Cardiac muscle cell (in vitro differentiated cells and primary cell): ENCODE measurements at regions not wholly inside any gene's neighbourhood (a gene's known extent, or its start where the extent isn't known, plus 50 kb on each side); places are given as distances from the start of the nearest gene placed in this dataset.
"Not testable (repeated sequence)": the region's sequence is repeated elsewhere in the genome, so short reads cannot be mapped to it uniquely, and the experiment has no call there.

Source experiments
- DNase-seq, 2 donors: peaks; one replicate each; pipeline versions ENCODE4 v3.0.0 to v3.0.0-alpha.2; 2010 to 2017; ENCODE audit warnings: low read depth in 1 of 2, low spot score in 1 of 2
- H3K27ac ChIP-seq: fragments of 200-600 bp; sonication (generic); 2 replicates; pipeline ENCODE4 v1.5.1; 2016
- H3K27me3 ChIP-seq: fragments of 200-600 bp; sonication (generic); 2 replicates; pipeline ENCODE4 v1.6.0; 2016; ENCODE audit warnings: control low read depth
- H3K36me3 ChIP-seq: fragments of 200-600 bp; sonication (generic); 2 replicates; pipeline ENCODE4 v1.5.1; 2016; ENCODE audit warnings: control low read depth
- H3K4me1 ChIP-seq: fragments of 200-600 bp; sonication (generic); 2 replicates; pipeline ENCODE4 v1.8.1; 2017; ENCODE audit warnings: low read depth, mild to moderate bottlenecking, mixed run types
- H3K4me3 ChIP-seq: fragments of 200-600 bp; sonication (generic); 2 replicates; pipeline ENCODE4 v1.5.1; 2016; ENCODE audit warnings: mild to moderate bottlenecking
- H3K9me3 ChIP-seq: fragments of 200-600 bp; sonication (generic); 2 replicates; pipeline ENCODE4 v1.5.1; 2017; ENCODE audit warnings: low read depth, mild to moderate bottlenecking, control low read depth
- CTCF ChIP-seq: IDR thresholded peaks from 2 replicates; pipeline ENCODE4 v1.5.1; 2012; ENCODE audit warnings: low read depth, mild to moderate bottlenecking, low read length

GRCh38 chrY:3037471-3037870 lies 102.3 kb downstream of the ZFY start:
- H3K27me3 ChIP-seq: no peaks in the 10 kb centered on the region
- H3K4me3 ChIP-seq: no peak overlapping the region
- H3K27ac ChIP-seq: no peak overlapping the region
- H3K4me1 ChIP-seq: no peaks in the 10 kb centered on the region
- H3K9me3 ChIP-seq: no peaks in the 10 kb centered on the region
- no peak for DNase-seq
- H3K36me3 ChIP-seq: no peaks in the 10 kb centered on the region
- TF ChIP-seq CTCF: no peak

- TF ChIP-seq CTCF: no peak
- H3K4me1 ChIP-seq: no peaks in the 10 kb centered on the region
- no peaks in the 10 kb centered on the region for H3K36me3 ChIP-seq
- no peak overlapping the region for H3K4me3 ChIP-seq
- H3K27ac ChIP-seq: no peak overlapping the region
- no peak for DNase-seq
- H3K27me3 ChIP-seq: no peaks in the 10 kb centered on the region
- no peaks in the 10 kb centered on the region for H3K9me3 ChIP-seq
These were observed 105.2 kb downstream of the ZFY start for GRCh38 chrY:3040415-3040814.

- H3K4me1 ChIP-seq: no peaks in the 10 kb centered on the region
- no peaks in the 10 kb centered on the region for H3K27me3 ChIP-seq
- DNase-seq: no peak
- no peak overlapping the region for H3K4me3 ChIP-seq
- no peaks in the 10 kb centered on the region for H3K9me3 ChIP-seq
- no peak for TF ChIP-seq CTCF
- H3K27ac ChIP-seq: no peak overlapping the region
- no peaks in the 10 kb centered on the region for H3K36me3 ChIP-seq
These were observed 106.8 kb downstream of the ZFY start for GRCh38 chrY:3041985-3042384.

- H3K9me3 ChIP-seq: no peaks in the 10 kb centered on the region
- H3K27me3 ChIP-seq: no peaks in the 10 kb centered on the region
- no peak overlapping the region for H3K4me3 ChIP-seq
- no peaks in the 10 kb centered on the region for H3K36me3 ChIP-seq
- H3K27ac ChIP-seq: no peak overlapping the region
- no peak for DNase-seq
- TF ChIP-seq CTCF: no peak
- no peaks in the 10 kb centered on the region for H3K4me1 ChIP-seq
These were observed 107.7 kb downstream of the ZFY start for GRCh38 chrY:3042901-3043300.

- Histone ChIP-seq H3K27ac (no peak overlapping the region), H3K27me3 (no peaks in the 10 kb centered on the region), H3K4me1 (no peaks in the 10 kb centered on the region), H3K4me3 (no peak overlapping the region), H3K36me3 (no peaks in the 10 kb centered on the region), H3K9me3 (no peaks in the 10 kb centered on the region)
- no peak for DNase-seq
- no peak for TF ChIP-seq CTCF
These were observed 109.9 kb downstream of the ZFY start for GRCh38 chrY:3045048-3045447.

- H3K4me3 ChIP-seq, DNase-seq, H3K9me3 ChIP-seq, H3K27me3 ChIP-seq, H3K36me3 ChIP-seq, H3K4me1 ChIP-seq, H3K27ac ChIP-seq: not testable (repeated sequence)
These were observed 120.3 kb downstream of the ZFY start for GRCh38 chrY:3055496-3055895.

- not testable (repeated sequence) for H3K36me3 ChIP-seq, H3K4me3 ChIP-seq, H3K9me3 ChIP-seq, H3K4me1 ChIP-seq, H3K27ac ChIP-seq, DNase-seq, H3K27me3 ChIP-seq
These were observed 123.2 kb downstream of the ZFY start for GRCh38 chrY:3058342-3058741.

GRCh38 chrY:3060671-3061070 lies 125.5 kb downstream of the ZFY start:
- not testable (repeated sequence) for H3K9me3 ChIP-seq, H3K36me3 ChIP-seq, DNase-seq, H3K4me3 ChIP-seq, H3K27ac ChIP-seq, H3K27me3 ChIP-seq, H3K4me1 ChIP-seq

- H3K27me3 ChIP-seq, H3K27ac ChIP-seq, DNase-seq, H3K4me3 ChIP-seq, H3K4me1 ChIP-seq, H3K36me3 ChIP-seq, H3K9me3 ChIP-seq: not testable (repeated sequence)
These were observed 153.0 kb downstream of the ZFY start for GRCh38 chrY:3088149-3088548.

GRCh38 chrY:3108674-3109073 lies 173.5 kb downstream of the ZFY start:
- H3K4me3 ChIP-seq: not testable (repeated sequence)

More at GRCh38 chrY:3108674-3109073, 173.5 kb downstream of the ZFY start:
- not testable (repeated sequence) for H3K36me3 ChIP-seq, H3K27me3 ChIP-seq, H3K9me3 ChIP-seq, H3K27ac ChIP-seq, H3K4me1 ChIP-seq, DNase-seq
